ENCODE measurements at regions not wholly inside any gene's neighbourhood (a gene's known extent, or its start where the extent isn't known, plus 50 kb on each side); places are given as distances from the start of the nearest gene placed in this dataset.

GRCh38 chr20:48090784-48091183, 305.5 kb upstream of the SULF2 start (continued):
- TF ChIP-seq MLLT1 (IDR thresholded peaks at IDR 0.05): no peak
- no peak for TF ChIP-seq CBX5 (IDR thresholded peaks at IDR 0.05; ENCODE audit: low read depth)
- no peak for TF ChIP-seq SMC3 (IDR thresholded peaks at IDR 0.05; ENCODE audit: borderline replicate concordance, low read length)
- no peak for TF ChIP-seq POU2F2 (IDR thresholded peaks at IDR 0.05; ENCODE audit: borderline replicate concordance, low read depth, low read length)
- no peak for TF ChIP-seq IKZF1 (conservative IDR thresholded peaks at IDR 0.05)
- no peak for TF ChIP-seq HDAC2 (IDR thresholded peaks at IDR 0.05)
- no peak for TF ChIP-seq E2F4 (IDR thresholded peaks at IDR 0.05; ENCODE audit: low read depth, low read length)
- TF ChIP-seq TBL1XR1 (IDR thresholded peaks at IDR 0.05; ENCODE audit: low read depth, low read length): no peak
- no peak for TF ChIP-seq E4F1 (IDR thresholded peaks at IDR 0.05; ENCODE audit: borderline replicate concordance, partially characterized antibody)
- TF ChIP-seq ZNF274 (IDR thresholded peaks at IDR 0.05; ENCODE audit: insufficient read depth, insufficient read length): no peak
- no peak for TF ChIP-seq SRF (IDR thresholded peaks at IDR 0.05; ENCODE audit: low read depth in 2 of 2, low read length in 2 of 2)
